Coronary artery (tissue), 2 donors: ENCODE measurements at regions not wholly inside any gene's neighbourhood (a gene's known extent, or its start where the extent isn't known, plus 50 kb on each side); places are given as distances from the start of the nearest gene placed in this dataset.
"Not testable (repeated sequence)": the region's sequence is repeated elsewhere in the genome, so short reads cannot be mapped to it uniquely, and the experiment has no call there.

ENCODE experiments used
- DNase-seq: peaks from one replicate; pipeline ENCODE4 v3.0.0-alpha.2; 2017; ENCODE audit warnings: low spot score
- H3K27ac ChIP-seq, 2 donors: fragments of 200-600 bp; sonication (generic); one replicate each; pipeline ENCODE4 v1.5.1; 2016 to 2019
- H3K4me3 ChIP-seq: fragments of 200-600 bp; sonication (generic); 2 replicates; pipeline ENCODE4 v1.5.1; 2016; ENCODE audit warnings: mild to moderate bottlenecking, moderate library complexity
- TF ChIP-seq, protein P1 (sequence below): fragments of 200-600 bp; sonication (generic); IDR thresholded peaks from one replicate; pipeline ENCODE4 v1.5.1; 2019; ENCODE audit warnings: antibody characterized with exemption

DNA sequence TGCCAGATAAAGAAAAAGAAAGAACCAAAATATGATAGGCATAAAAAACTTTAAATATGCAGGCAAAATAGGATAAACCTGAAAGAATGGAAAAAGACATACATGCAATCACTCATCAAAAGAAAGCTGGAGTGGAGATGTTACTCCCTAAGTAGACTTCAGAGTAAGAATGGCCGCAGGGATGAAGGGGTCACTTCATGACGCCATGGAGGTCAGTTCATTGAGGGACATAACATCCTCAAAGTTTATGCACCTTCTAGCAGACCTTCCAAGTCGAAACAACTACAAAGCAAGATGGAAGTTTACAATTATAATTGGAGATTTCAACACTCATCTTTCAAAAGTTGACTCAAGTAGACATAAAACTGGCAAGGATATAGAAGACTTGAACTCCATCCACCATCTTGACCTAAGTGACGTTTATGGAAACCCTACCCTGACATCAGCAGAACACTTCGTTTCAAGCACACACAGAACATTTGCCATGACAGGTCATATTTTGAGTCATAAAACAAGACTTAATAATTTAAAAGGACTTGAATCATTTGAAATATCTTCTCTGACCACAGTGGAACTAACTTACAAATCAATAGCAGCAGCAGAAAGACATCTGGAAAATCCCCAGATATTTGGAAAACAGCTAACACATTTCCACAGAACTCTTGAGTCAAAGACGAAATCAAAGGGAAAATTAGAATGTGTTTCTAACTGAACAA lies 106.0 kb upstream of the LRPAP1 start:
- TF ChIP-seq, protein P1, sequence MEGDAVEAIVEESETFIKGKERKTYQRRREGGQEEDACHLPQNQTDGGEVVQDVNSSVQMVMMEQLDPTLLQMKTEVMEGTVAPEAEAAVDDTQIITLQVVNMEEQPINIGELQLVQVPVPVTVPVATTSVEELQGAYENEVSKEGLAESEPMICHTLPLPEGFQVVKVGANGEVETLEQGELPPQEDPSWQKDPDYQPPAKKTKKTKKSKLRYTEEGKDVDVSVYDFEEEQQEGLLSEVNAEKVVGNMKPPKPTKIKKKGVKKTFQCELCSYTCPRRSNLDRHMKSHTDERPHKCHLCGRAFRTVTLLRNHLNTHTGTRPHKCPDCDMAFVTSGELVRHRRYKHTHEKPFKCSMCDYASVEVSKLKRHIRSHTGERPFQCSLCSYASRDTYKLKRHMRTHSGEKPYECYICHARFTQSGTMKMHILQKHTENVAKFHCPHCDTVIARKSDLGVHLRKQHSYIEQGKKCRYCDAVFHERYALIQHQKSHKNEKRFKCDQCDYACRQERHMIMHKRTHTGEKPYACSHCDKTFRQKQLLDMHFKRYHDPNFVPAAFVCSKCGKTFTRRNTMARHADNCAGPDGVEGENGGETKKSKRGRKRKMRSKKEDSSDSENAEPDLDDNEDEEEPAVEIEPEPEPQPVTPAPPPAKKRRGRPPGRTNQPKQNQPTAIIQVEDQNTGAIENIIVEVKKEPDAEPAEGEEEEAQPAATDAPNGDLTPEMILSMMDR: no peak
- H3K4me3 ChIP-seq: no peak overlapping the region
- no peak overlapping the region for H3K27ac ChIP-seq
- no peak for DNase-seq

- DNase-seq: no peak
- TF ChIP-seq, protein P1: no peak
- H3K4me3 ChIP-seq: no peak overlapping the region
- H3K27ac ChIP-seq: no peak overlapping the region
Measured at GRCh38 chr4:3637326-3638016, 105.2 kb upstream of the LRPAP1 start.

GRCh38 chr4:3636646-3637320 lies 104.6 kb upstream of the LRPAP1 start:
- TF ChIP-seq, protein P1: no peak

GRCh38 chr4:3636020-3636419 lies 103.8 kb upstream of the LRPAP1 start:
- not testable (repeated sequence) for H3K27ac ChIP-seq, H3K4me3 ChIP-seq, DNase-seq

More at GRCh38 chr4:3636646-3637320, 104.6 kb upstream of the LRPAP1 start:
- Histone ChIP-seq H3K4me3 (no peak overlapping the region), H3K27ac (no peak overlapping the region)
- DNase-seq: no peak

DNA sequence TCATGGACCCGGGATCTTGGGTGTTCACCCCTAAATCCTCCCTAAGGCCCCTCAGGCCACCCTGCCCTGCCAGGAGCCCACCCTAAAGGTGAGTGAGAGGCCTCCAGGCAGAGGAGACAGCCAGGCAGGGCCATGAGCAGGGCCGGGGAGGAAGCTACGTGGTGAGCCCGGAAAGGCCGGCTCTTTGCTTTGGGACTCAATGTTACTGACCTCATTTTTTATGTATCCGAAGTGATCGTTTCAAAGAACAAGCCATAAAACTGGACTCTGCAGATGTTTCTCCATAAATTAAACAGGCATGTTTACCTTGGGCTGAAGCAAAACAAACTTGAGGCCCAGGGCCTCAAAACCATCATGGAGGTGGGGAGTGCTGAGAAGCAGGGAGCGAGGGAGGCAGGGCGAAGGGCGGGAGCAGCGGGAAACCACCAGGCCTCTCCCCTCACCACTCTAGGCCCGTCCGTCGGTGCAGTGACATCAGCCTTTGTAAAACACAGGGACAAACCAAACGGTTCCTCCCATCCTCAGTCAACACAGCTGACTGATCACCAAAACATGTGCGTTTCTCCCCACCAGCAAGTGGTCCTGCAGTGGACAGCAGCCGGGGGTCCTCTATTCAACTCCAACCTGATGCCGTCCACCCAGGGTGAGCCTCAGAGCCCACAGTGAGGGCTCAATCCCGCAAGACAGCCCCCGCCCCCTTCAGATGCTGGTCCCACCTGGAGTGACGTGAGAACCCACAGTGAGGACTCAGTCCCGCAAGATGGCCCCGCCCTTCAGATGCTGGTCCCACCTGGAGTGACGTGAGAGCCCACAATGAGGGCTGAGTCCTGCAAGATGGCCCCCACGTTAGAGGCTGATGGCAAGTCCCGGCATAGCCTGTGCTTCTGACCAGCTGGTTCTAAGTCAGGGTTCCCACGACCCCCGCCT lies 102.9 kb upstream of the LRPAP1 start:
- Histone ChIP-seq H3K4me3 (no peak overlapping the region), H3K27ac (no peak overlapping the region)
- TF ChIP-seq, protein P1: no peak
- DNase-seq: no peak

DNA sequence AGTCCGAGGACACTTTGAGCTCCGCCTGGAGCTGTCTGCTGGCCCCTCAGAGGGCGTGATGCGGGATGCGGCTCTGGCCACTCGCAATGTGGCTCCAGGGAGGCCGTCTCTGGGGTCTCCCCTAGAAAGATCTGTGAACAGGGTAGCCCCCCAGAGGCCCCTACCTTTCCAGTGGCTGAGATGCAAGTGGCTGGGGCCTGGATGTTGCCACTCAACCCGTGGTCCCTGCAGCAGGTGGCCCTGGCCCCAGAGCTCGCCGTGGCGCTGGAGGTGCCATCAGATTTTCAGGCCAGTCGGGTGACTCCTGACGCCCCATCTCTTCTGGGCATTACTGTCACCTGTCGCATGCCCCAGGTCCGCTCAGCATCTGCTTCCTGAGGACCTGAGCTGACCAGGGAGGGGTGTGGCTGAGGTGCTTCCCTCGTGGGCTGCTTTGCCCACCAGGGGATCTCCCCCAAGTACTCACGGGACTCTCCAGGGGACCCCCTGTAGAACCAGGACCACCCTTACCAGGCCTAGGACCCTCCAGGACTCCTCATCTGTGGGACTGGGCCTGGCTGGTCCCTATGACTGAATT lies 102.1 kb upstream of the LRPAP1 start:
- DNase-seq: no peak
- TF ChIP-seq, protein P1: no peak
- Histone ChIP-seq H3K27ac (no peak overlapping the region), H3K4me3 (no peak overlapping the region)

- not testable (repeated sequence) for H3K4me3 ChIP-seq, DNase-seq, H3K27ac ChIP-seq
Measured at GRCh38 chr4:3633277-3633676, 101.1 kb upstream of the LRPAP1 start.

DNA sequence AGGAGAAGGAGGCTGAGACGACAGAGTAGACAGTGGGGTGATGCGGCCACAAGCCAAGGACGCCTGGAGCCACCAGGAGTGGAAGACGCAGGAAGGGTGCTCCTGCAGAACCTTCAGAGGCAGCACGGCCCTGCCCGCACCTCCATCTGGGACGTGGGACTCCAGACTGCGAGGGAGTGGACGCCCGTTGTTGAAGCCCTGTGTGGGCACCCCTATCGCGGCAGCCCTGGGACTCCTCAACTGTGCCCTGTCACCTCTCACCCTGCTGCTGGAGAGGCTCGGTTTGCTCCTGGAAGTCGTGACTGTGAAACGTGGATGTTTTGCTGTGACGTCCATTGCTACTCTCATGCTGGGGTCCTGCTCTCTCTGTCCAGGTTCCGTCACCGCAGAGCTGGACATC lies 100.6 kb upstream of the LRPAP1 start:
- not testable (repeated sequence) for H3K27ac ChIP-seq, DNase-seq, H3K4me3 ChIP-seq

DNA sequence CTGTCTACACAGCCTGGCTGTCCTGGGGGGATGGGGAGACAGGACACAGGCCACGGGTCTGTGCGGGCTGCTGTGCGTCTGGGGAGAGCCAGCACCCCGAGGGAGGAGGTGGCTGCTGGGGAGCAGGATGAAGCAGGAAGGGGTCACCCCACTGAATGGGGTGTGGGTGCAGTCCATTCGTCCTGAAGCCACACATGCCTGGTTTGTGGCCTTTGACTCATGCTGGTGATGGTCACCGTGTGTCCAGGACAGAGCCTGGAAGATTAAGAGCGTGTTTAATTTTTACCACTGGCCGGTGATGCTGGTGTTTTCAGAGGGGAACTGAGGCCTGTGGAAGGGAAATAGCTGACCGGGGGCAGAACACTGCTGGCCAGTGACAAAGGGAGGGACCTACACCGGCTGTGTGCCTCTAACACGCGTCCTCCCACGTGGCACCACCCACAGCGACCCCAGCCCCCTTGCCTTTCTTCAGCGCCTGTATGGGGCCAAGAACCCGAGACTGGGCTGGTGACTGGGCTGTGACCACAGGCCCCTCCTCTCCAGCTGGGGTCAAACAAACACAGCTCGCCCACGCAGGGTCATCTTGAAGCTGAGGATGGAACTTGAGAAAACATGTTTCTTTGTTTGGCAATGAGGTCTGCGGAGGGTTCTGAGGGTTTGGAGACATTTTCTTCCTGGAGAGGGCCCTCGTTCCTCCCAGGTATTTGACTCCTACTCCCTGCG lies 99.5 kb upstream of the LRPAP1 start:
- not testable (repeated sequence) for H3K4me3 ChIP-seq, DNase-seq, H3K27ac ChIP-seq
